GM18909 (cell line): ENCODE measurements at regions not wholly inside any gene's neighbourhood (a gene's known extent, or its start where the extent isn't known, plus 50 kb on each side); places are given as distances from the start of the nearest gene placed in this dataset.
"Not testable (repeated sequence)": the region's sequence is repeated elsewhere in the genome, so short reads cannot be mapped to it uniquely, and the experiment has no call there.

Experiments used
- ATAC-seq: cut with Tn5 transposase; IDR thresholded peaks from one replicate; pipeline ENCODE4 v1.9.1; 2021; ENCODE audit warnings: mild to moderate bottlenecking; ENCODE audit not compliant: unreplicated experiment, poor library complexity

DNA sequence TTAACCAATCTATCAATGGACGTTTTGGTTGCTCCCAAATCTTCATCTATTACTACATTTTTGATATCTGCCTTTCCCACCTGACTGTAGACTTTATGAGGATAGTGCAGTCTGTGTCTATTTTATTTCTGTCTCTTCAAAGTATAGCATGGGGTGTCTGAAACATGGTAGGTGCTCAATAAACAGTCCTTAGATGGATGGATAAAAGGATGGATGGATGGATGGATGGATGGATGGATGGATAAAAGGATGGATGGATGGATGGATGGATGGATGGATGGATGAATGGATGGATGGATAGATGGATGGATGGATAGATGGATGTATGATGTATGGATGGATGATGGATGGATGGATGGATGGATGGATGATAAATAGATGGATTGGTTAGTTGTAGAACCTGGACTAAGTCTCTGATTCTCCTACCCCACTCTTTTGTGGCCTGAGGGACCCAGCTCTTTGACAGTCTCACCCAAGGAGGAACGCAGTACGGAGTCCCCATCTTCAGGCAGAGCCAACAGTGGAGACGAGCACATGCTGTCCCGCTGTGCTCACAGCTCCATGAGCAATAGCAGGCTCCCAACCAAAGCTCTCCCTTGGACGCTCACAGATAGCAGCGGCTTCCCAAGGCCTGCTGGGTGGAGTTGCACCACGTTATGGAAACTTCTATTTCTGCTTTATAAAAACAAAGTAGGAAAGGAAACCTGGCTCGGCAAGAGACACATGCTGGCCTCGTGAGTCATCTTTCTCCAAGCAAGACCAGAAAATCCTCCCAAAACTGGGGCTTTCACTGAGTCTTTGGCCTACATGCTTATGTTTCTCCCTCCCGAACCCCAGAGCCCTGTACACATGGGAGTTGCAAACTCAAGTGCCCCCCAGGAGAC is 448.0 kb downstream of the MIAT start:
- no peak for ATAC-seq

DNA sequence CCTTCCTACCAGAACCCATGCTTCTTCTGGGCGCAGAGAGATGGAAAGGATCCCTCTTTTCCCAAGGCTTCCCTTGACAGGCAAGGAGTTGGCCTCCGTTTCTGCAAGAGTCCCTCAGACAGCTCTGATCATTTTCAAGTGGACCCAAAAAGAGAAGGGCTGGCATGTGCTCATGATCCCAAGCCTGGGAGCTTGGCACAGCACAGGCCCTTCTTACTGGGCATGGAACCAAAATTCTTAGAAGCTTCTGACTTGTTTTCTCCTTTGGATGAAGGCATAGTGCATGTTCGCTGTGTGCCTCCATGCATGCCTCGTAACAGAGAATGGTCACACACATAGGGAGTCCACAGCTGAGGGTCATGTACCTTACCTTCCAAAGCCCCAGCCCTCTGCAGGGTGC is 449.6 kb downstream of the MIAT start:
- no peak for ATAC-seq

DNA sequence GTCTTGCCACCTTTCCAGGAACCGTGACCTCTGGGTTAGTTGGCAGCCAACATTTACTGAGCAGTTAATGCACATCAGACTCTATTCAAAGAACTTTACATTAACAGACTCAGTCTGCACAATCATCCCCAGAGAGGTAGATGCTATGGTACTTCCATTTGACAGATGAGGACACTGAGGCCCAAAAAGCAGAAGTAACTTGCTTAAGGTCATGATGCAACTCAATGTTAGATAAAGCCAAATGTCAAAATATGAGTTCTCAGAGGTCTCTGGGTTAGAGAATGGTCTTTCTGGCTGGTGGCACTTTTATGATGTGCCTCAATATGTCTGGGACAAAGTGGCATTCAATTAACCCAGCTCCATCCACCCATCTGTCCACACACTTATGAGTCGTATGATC is 450.0 kb downstream of the MIAT start:
- no peak for ATAC-seq

DNA sequence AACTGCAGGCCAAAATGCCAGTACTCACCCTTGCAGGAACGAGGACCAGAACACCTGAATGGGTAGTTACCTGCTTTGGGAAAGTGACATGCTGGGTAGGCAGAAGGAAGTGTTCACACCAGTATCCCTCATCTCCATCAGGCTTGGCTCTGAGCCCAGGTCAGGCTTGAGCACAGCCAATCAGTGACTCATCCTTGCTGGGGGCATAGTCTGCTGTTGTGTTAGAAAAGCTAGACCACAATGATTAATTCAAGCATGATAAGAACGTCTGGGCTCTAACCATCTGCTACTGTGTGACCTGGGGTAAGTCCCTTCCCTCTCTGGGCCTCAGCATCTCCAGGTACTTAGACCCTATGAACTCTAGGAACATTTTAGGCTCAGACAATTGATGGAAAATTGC is 450.4 kb downstream of the MIAT start:
- ATAC-seq, result no peak

DNA sequence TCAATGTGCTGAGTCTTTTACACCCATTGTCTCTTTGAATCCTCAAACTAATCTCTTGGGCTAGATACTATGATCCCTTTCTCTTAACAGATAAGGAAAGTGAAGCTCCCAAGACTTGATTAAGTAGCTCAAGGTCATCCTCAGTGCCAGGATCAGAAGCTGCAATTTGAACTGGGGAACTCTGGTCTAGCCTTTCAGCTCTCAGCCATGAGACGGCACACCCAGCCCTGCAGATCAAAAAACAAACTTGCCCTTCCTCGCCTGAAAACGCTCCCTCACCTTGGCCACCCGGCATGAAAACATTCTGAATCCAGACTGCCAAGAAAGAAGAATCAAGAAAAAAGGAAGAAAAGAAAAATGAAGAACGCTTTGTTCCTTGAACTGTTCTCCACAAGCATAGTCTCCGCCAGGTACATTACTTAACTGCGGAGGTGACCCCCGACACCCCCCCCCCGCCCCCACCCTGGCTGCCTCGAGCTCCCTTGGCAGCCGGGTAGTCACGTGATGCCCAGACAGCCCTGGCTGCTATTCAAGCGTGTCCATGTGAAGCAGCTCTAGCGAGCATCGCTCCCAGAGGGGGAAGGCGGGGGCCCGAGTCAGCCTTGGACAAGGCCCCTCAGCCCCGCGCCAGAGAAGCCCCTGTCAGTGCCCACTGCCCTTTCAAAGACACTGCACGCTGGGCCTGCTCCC is 451.2 kb downstream of the MIAT start:
- no peak for ATAC-seq

DNA sequence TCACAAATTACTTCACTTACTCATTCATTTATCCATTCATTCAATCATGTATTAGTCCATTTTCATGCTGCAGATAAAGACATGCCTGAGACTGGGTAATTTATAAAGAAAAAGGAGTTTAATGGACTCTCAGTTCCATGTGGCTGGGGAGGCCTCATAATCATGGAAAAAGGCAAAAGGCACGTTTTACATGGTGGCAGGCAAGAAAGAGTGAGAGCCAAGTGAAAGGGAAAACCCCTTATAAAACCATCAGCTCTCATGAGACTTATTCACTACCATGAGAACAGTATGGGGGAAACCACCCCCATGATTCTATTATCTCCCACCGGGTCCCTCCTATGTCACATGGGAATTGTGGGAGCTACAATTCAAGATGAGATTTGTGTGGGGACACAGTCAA is 452.0 kb downstream of the MIAT start:
- not testable (repeated sequence) for ATAC-seq

DNA sequence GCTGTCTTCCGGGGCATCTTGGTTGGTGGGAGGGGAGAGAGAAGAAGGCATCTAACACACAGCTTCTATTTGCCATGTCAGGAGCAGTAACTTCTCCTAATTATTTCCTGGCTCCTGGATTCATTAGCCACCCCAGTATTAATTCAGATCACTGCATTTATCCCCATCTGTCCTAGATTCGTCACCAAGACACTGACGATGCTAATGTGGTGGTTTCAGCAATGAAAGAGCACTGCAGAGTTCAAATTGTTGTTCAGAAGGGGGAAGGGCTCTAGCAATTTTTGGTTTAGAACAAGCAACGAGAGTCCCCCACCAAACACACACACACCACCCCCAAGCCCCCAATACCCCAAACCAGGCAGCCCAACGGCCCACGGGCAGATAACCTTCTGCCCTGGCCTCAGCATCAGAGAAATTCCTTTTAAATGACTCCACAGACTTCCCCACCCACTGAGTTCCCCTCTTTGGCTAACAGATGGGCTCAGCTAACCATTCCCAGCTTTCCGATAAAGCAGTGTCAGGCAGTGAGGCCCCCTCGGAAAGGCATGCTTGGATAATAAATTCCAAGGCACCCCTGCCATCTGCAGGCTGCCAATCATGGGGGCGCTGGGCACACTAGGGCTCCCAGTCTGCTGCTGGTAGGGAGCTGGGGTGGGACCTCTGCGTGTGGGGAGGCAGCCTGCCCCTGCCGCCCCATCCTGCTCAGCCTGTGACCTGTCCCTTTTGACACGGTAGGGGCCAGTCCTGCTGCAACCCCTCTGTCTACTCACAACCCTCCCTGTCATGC is 453.5 kb downstream of the MIAT start:
- ATAC-seq, result no peak

DNA sequence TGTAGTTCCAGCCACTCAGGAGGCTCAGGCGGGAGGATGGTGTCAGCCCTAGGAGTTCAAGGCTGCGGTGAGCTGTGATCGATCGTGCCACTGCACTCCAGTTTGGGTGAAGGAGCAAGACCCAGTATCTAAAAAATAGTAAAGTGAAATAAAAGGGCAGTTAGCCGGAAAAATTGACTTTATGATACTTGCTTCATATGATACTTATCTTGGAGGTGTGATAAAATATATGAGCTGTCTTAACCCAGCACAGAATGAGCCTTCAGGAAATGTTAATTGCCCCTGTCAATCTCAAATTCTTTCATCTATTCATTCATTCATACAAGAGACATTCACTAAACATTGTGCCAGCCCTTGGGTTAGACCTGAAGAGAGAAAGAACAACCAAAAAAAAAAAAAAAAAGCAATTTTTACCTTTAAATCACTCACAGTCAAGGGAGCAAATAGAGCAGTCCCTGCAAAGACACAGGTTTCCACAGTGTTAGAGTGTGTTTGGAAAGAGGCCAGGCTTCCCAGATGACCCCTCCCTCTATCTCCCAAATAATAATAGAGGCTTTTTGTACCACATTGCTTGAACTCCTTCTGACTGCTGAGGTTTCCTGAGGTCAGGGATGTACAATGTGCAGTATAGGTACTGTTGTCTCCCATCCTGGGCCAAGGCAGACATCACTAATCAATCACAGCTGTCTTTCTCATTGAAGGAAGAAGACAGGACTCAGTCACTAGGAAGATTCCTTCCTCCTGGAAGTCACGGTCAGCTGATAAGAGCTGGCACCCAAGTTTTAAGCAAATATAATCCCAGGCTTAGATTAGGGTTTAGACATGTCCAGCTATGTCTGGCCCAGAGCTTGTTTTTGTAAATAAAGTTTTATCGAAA is 454.6 kb downstream of the MIAT start:
- no peak for ATAC-seq

DNA sequence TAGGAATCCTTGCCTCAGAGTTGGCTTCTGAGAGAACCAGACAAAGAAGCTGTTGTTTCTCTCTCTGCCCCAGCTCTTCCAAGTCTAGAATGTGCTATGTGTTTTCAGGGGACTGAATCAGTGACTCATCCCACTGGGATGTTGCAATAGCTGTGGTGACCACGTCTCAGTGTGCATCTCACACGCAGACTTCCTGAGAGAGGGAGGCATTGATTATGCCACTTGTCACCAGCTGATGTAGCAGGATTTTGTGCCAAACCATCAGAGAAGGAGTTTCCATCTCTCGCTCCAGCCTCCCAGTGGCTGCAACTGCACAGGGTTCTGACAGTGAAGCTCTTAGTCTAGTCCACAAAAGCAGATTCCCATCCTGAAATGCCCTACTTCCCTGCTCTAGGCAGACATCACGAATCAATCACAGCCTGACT is 455.8 kb downstream of the MIAT start:
- no peak for ATAC-seq

DNA sequence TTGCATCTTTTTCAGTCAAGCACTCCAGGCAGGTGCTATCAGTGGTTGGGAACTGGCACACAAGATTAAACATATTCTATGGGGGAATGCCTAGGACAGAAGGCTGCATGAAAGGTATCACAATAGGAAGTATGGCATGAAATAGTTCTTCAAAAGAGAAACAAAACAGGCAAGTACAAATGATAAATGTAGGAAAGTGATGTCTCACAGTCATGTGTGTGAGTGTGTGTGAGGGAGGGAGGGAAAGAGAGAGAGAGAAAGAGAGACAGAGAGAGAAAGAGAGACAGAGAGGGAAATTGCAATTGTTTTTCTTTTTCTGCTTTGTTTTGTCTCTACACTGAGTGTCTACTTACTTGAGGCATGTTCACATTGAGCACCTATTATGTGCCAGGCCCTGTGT is 456.3 kb downstream of the MIAT start:
- ATAC-seq, result no peak

DNA sequence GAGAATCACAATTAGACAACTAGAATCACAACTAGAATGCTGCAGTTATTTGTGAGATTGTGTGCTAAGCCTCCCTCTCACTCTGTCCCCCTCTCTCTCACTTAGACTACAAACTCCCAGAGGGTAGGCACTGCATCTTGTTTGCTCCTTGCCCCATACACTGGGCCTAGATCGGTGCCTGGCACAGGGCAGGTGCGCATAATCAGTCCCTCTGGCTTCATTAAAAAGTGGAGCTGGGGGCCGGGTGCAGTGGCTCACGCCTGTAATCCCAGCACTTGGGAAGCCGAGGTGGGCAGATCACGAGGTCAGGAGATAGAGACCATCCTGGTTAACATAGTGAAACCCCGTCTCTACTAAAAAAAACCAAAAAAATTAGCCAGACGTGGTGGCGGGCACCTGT is 456.8 kb downstream of the MIAT start:
- no peak for ATAC-seq

DNA sequence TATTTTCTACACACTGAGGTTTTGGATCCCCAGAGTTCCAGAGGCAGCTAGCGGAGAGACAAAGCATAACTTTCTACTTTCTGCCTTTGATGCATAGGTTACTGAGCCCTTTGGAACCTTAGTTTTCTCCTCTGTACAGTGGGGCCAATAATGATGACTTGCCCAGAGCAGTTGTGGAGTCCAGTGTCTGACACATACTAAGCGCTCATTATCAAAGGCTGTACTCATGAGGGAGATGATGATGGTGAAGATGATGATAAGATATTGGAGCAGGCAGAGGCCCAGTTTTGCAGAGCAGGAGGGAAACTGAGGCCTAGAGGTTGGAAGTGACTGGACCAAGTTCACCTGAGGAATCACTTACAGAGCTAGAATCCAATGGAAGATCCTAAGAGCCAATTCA is 458.0 kb downstream of the MIAT start:
- ATAC-seq, result no peak

DNA sequence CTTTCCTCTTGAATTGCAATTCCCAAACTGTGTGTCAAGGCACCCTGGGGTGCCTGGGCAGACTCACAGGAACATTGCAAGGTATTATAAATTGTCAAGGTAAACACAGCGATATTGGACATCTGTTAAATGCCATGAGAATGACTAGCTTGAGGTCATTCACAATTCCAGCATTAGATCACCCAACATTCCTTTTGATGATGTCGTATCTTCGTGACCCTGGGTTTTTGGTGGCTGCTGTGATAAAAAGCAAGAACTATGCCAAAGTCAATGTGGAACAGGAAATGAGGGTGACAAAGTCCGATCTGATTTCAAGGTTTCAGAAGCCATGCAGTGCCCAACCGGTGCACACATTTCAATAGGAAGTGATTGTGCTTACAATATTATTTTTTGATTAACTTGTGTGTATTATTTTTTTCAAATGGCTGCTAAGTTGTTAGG is 458.4 kb downstream of the MIAT start:
- ATAC-seq, result no peak

DNA sequence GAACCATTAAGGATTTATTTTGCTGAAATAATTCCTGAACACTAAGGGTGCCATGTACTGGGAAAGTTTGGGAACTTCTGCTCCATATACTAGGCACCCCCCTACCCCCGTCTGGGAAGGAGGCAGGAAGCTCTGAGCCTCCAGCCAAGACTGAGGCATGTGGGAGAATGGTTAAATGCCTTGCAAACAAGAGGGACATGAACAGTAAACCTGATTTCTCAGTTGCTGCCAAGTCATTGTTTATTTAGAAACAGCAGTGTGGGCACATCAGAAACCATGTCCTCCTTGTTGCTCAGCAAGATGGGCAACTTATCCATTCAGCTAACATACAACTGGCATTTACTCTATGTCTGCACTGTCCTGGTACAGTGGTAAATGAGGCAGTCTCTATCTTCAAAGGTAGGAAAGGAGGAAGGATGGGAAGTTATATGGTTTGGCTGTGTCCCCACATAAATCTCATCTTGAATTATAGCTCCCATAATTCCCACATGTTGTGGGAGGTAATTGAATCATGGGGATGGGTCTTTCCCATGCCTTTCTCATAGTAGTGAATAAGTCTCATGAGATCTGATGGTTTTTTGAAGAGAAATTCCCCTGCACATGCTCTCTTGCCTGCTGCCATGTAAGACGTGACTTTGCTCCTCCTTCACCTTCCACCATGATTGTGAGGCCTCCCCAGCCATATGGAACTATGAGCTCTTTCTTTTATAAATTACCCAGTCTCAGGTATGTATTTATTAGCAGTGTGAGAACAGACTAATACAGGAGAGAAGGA is 459.1 kb downstream of the MIAT start:
- ATAC-seq, result no peak

DNA sequence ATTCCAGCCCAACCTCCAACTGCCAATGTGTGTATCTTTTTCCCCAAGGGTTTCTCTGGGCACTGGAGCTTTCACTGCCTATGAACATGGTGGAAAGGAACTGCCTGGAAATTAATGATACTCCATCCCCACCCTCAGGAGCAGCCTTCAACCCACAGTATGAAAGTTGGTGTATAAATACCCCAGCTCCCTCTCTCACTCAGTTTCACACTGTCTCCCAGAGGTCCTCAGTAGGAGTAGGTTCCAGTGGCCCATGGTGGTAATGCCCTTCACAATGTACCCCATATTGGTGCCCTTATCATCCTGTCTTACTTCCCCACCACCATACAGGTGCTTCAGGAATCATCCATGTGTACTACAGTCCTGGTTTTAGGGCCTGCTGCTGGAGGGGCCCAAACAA is 462.6 kb downstream of the MIAT start:
- no peak for ATAC-seq

DNA sequence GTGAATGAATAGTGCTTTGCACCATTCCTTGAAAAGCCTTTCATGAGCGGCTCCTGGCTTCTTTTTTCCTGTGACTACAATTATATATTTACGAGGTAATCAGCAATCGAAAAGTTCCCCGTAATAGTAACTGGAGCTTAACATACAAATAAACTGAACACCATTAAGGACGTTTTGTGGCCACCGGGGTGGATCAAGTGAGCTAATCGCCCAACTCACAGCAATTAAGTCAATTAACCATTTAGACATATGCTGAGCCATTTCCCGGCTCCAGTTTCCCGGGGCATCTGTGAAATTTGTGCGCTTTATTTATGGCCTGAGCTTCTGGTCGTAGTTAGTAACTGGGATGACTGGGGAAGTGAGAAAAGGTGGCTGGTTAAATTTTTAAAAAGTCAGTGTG is 465.2 kb downstream of the MIAT start:
- ATAC-seq, result no peak

DNA sequence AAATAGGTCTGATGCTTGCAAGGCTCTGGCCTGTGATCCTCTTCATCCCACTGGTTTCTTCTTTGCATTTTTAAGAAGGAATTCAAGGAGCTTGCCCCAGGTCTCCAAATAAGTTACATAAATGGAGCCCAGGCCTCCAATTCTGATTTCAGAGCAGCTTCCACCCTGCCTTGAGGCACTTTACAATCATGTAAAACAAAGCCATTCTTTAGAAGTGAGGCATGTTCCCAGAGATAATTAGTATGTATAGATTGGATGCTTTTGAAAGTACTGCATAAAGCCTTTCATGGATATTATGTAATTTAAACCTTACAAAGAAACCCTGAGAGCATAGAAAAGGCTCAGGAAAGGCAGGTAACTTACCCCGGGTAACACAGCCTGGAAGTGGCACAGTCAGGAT is 466.5 kb downstream of the MIAT start:
- ATAC-seq, result no peak

DNA sequence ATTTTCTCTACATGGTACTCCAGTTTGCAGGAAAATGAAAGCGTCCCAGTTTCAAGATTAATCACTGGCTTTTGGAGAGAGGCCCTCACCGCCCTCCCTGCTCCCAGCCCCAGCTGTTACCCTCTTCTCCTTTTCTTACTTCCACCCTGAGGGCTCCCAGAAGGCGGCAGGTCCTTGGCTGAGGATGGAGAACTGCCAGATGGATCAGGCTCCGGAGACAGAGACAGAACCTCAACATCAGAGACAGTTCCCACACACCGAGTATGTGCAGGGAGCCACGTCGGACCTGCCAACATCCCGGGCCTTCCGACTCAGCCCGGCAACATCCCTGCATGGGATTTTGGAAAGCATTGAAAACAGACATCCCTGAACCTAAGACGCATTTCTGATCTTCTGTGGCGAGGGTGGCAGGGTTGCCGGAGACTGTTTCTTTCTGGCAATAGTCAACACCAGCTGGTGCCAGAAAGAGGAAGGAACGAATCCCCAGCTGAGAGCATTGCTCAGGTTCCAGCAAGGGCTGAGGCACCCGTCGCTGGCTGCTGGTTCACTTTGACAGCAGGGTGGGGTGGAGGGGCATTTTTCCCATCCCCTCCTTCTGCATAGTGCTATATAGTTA is 467.1 kb downstream of the MIAT start:
- no peak for ATAC-seq

DNA sequence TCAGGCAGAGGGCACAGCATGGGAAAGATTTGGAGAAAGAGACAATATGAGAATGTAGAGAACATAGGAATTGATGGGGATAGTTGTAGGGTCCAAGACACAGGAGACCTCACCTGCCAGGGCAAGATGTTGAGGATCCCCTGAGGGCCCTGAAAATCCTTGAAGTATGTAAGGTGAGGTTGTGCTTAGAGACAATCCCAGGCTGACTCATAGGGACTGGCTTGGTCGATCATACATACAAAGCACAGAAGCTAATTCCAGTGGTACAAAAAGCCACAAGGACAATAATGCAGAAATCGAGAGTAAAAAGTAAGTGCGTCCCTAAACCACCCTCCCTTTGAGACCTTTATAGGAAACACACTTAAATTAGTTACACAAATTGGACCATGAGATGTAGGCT is 468.2 kb downstream of the MIAT start:
- no peak for ATAC-seq
